ENCODE measurements at regions not wholly inside any gene's neighbourhood (a gene's known extent, or its start where the extent isn't known, plus 50 kb on each side); places are given as distances from the start of the nearest gene placed in this dataset.

- Histone ChIP-seq H3K36me3 (no peaks in the 10 kb centered on the region), H3K9me3 (no peaks in the 10 kb centered on the region), H3K27me3 (no peaks in the 10 kb centered on the region), H3K27ac (no peak overlapping the region), H3K4me3 (ENCODE audit: low read depth in 1 of 2, low read length in 1 of 2) (no peak overlapping the region), H3K4me1 (ENCODE audit: control insufficient read depth in 1 of 2, insufficient read depth in 1 of 2, low read depth in 1 of 2, low read length in 1 of 2) (no peaks in the 10 kb centered on the region)
- TF ChIP-seq CTCF (IDR thresholded peaks at IDR 0.05) = no peak
Observed at GRCh38 chr1:60982539-60982938, 99.8 kb upstream of the NFIA start.

GRCh38 chr1:60981357-60981756, 101.0 kb upstream of the NFIA start:
- Histone ChIP-seq H3K9me3 (no peaks in the 10 kb centered on the region), H3K27me3 (no peaks in the 10 kb centered on the region), H3K36me3 (no peaks in the 10 kb centered on the region), H3K4me1 (ENCODE audit: control insufficient read depth in 1 of 2, insufficient read depth in 1 of 2, low read depth in 1 of 2, low read length in 1 of 2) (no peaks in the 10 kb centered on the region), H3K4me3 (ENCODE audit: low read depth in 1 of 2, low read length in 1 of 2) (no peak overlapping the region), H3K27ac (no peak overlapping the region)
- TF ChIP-seq CTCF (IDR thresholded peaks at IDR 0.05) = no peak

GRCh38 chr1:60978421-60979357, 103.7 kb upstream of the NFIA start:
- Histone ChIP-seq H3K36me3 (no peaks in the 10 kb centered on the region), H3K4me3 (ENCODE audit: low read depth in 1 of 2, low read length in 1 of 2) (no peak overlapping the region), H3K27me3 (no peaks in the 10 kb centered on the region), H3K4me1 (ENCODE audit: control insufficient read depth in 1 of 2, insufficient read depth in 1 of 2, low read depth in 1 of 2, low read length in 1 of 2) (no peaks in the 10 kb centered on the region), H3K27ac (no peak overlapping the region), H3K9me3 (no peaks in the 10 kb centered on the region)
- TF ChIP-seq CTCF (IDR thresholded peaks at IDR 0.05) = no peak

- H3K9me3 ChIP-seq = no peaks in the 10 kb centered on the region
- no peaks in the 10 kb centered on the region for H3K36me3 ChIP-seq
- TF ChIP-seq CTCF (IDR thresholded peaks at IDR 0.05) = no peak
- H3K4me1 ChIP-seq (ENCODE audit: control insufficient read depth in 1 of 2, insufficient read depth in 1 of 2, low read depth in 1 of 2, low read length in 1 of 2) = no peaks in the 10 kb centered on the region
- H3K4me3 ChIP-seq (ENCODE audit: low read depth in 1 of 2, low read length in 1 of 2) = no peak overlapping the region
- no peak overlapping the region for H3K27ac ChIP-seq
- no peaks in the 10 kb centered on the region for H3K27me3 ChIP-seq
Observed at GRCh38 chr1:60977661-60978060, 104.7 kb upstream of the NFIA start.

GRCh38 chr1:60974524-60975372, 107.6 kb upstream of the NFIA start:
- no peaks in the 10 kb centered on the region for H3K27me3 ChIP-seq
- no peak overlapping the region for H3K27ac ChIP-seq
- H3K36me3 ChIP-seq = no peaks in the 10 kb centered on the region
- no peaks in the 10 kb centered on the region for H3K4me1 ChIP-seq (ENCODE audit: control insufficient read depth in 1 of 2, insufficient read depth in 1 of 2, low read depth in 1 of 2, low read length in 1 of 2)
- no peak overlapping the region for H3K4me3 ChIP-seq (ENCODE audit: low read depth in 1 of 2, low read length in 1 of 2)
- no peak for TF ChIP-seq CTCF (IDR thresholded peaks at IDR 0.05)
- H3K9me3 ChIP-seq = no peaks in the 10 kb centered on the region
